Heart left ventricle (tissue), 13 donors: ENCODE measurements at regions not wholly inside any gene's neighbourhood (a gene's known extent, or its start where the extent isn't known, plus 50 kb on each side); places are given as distances from the start of the nearest gene placed in this dataset.

Experiments
- POLR2A ChIP-seq, 2 donors: fragments of 450-650 bp; IDR thresholded peaks; one replicate each; pipeline ENCODE4 v1.6.1; 2017; ENCODE audit warnings: antibody characterized with exemption in 2 of 2, mild to moderate bottlenecking in 2 of 2, moderate library complexity in 2 of 2
- TF ChIP-seq, protein P1 (sequence below), 12 donors: fragments of 200-600 bp; sonication (generic) in 4 of 12; IDR thresholded peaks; one replicate each; pipeline versions ENCODE4 v1.5.0 to v1.8.0; 2018 to 2022; ENCODE audit warnings: antibody characterized with exemption in 12 of 12, mild to moderate bottlenecking in 5 of 12
- donor health status: ischemic (EF 13 %, LVEDD 7.1; RV severe dilation, severe dysfunction).
- donor health status: DM: no; HTN: yes; CAD: no.
- donor health status: DM: no; HTN: no; CAD: no.
- donor health status: ischemic (EF 25% LVEDD 6.9; RV normal size, moderate dysfunction).
- donor health status: ischemic (EF 25% LVEDD 5.7; RV mildly dilated, moderate dysfunction).
- donor health status: ischemic (EF 35%, LVEDD 5.7; RV mildly dilated, moderate dysfunction).
- donor health status: nonischemic (EF 11% LVEDD 7.7; RV severe dilation, severe dysfunction).
- donor health status: DM: yes; HTN: yes; CAD: no.
- donor health status: PGD.
- donor health status: ischemic (EF 29% LVEDD 5.4; RV normal size, mild dysfunction).
- donor health status: nonischemic (EF 23%, LVEDD 6.1; RV moderate dilation, normal function).

- TF ChIP-seq, protein P1, sequence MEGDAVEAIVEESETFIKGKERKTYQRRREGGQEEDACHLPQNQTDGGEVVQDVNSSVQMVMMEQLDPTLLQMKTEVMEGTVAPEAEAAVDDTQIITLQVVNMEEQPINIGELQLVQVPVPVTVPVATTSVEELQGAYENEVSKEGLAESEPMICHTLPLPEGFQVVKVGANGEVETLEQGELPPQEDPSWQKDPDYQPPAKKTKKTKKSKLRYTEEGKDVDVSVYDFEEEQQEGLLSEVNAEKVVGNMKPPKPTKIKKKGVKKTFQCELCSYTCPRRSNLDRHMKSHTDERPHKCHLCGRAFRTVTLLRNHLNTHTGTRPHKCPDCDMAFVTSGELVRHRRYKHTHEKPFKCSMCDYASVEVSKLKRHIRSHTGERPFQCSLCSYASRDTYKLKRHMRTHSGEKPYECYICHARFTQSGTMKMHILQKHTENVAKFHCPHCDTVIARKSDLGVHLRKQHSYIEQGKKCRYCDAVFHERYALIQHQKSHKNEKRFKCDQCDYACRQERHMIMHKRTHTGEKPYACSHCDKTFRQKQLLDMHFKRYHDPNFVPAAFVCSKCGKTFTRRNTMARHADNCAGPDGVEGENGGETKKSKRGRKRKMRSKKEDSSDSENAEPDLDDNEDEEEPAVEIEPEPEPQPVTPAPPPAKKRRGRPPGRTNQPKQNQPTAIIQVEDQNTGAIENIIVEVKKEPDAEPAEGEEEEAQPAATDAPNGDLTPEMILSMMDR (IDR thresholded peaks at IDR 0.05) = no peak
- no peak for TF ChIP-seq POLR2A (IDR thresholded peaks at IDR 0.05)
Measured at GRCh38 chr12:17302001-17302400, 696.0 kb upstream of the LMO3 start.
